SH-SY5Y (cell line): ENCODE measurements at regions not wholly inside any gene's neighbourhood (a gene's known extent, or its start where the extent isn't known, plus 50 kb on each side); places are given as distances from the start of the nearest gene placed in this dataset.

ENCODE experiments used
- GATA2 ChIP-seq: IDR thresholded peaks from 2 replicates; pipeline ENCODE4 v1.6.1; 2011; ENCODE audit warnings: mild to moderate bottlenecking, low read depth, low read length
- GATA3 ChIP-seq: IDR thresholded peaks from 2 replicates; pipeline ENCODE4 v1.6.1; 2011; ENCODE audit warnings: low read depth, mild to moderate bottlenecking, low read length, moderate library complexity

GRCh38 chr5:165104611-165105010, 1599.2 kb downstream of the MAT2B start:
- TF ChIP-seq GATA2 (no peak), GATA3 (no peak)
